Vagina (tissue), 2 donors: ENCODE measurements at regions not wholly inside any gene's neighbourhood (a gene's known extent, or its start where the extent isn't known, plus 50 kb on each side); places are given as distances from the start of the nearest gene placed in this dataset.

Experiments used
- CTCF ChIP-seq, 3 experiments: fragments of 450-650 bp in 2 of 3; fragments of 200-600 bp in 1 of 3; sonication (generic) in 1 of 3; IDR thresholded peaks; one replicate each; pipeline ENCODE4 v1.5.1; 2017 to 2019; ENCODE audit warnings: antibody characterized with exemption in 3 of 3, mild to moderate bottlenecking in 2 of 3, moderate library complexity in 2 of 3
- POLR2AphosphoS5 ChIP-seq, 2 donors: sonication (generic); formaldehyde crosslinking; IDR thresholded peaks; one replicate each; pipeline ENCODE4 v1.9.0; 2017; ENCODE audit warnings: antibody characterized with exemption in 2 of 2, mild to moderate bottlenecking in 2 of 2, low read depth in 1 of 2; ENCODE audit not compliant: insufficient read depth in 1 of 2

- TF ChIP-seq CTCF (IDR thresholded peaks at IDR 0.05) (no peak), POLR2AphosphoS5 (IDR thresholded peaks at IDR 0.05; ENCODE audit: insufficient read depth in 1 of 2, low read depth in 1 of 2) (no peak)
These were observed 114.7 kb upstream of the EDNRA start for GRCh38 chr4:147366164-147366563.
